Ovary (tissue), 3 donors: ENCODE measurements at regions not wholly inside any gene's neighbourhood (a gene's known extent, or its start where the extent isn't known, plus 50 kb on each side); places are given as distances from the start of the nearest gene placed in this dataset.

Source experiments
- CTCF ChIP-seq, 3 donors: fragments of 450-650 bp in 2 of 3; fragments of 200-600 bp in 1 of 3; IDR thresholded peaks; one replicate each; pipeline versions ENCODE4 v1.5.1 to v1.8.0; 2016 to 2022; ENCODE audit warnings: antibody characterized with exemption in 3 of 3, mild to moderate bottlenecking in 1 of 3
- EP300 ChIP-seq: sonication (generic); formaldehyde crosslinking; IDR thresholded peaks from one replicate; pipeline ENCODE4 v1.6.1; 2017; ENCODE audit warnings: antibody characterized with exemption
- POLR2A ChIP-seq: fragments of 450-650 bp; IDR thresholded peaks from one replicate; pipeline ENCODE4 v1.6.1; 2017; ENCODE audit warnings: antibody characterized with exemption, mild to moderate bottlenecking, moderate library complexity
- donor health status: DM: no; HTN: no; CAD: no.

GRCh38 chr3:74880237-74880636, 265.8 kb upstream of the CNTN3 start:
- no peak for TF ChIP-seq POLR2A
- no peak for TF ChIP-seq CTCF (IDR thresholded peaks at IDR 0.05)
- no peak for TF ChIP-seq EP300
